GM18507 (cell line): ENCODE measurements at regions not wholly inside any gene's neighbourhood (a gene's known extent, or its start where the extent isn't known, plus 50 kb on each side); places are given as distances from the start of the nearest gene placed in this dataset.

Experiments used
- DNase-seq: peaks from one replicate; pipeline ENCODE4 v3.0.0; 2011; ENCODE audit warnings: low read depth; ENCODE audit not compliant: insufficient read length; ENCODE audit errors: extremely low spot score
- FAIRE-seq: peaks from 2 replicates; lab custom pipeline; 2011; peaks lifted over from hg19 to GRCh38; lab: Jason Lieb, UNC

GRCh38 chr5:53355931-53356330, 124.5 kb upstream of the FST start:
- no peak for FAIRE-seq

GRCh38 chr5:53357439-53357838, 123.0 kb upstream of the FST start:
- DNase-seq, result no peak
- no peak for FAIRE-seq

More at GRCh38 chr5:53355931-53356330, 124.5 kb upstream of the FST start:
- DNase-seq, result no peak

GRCh38 chr5:53358794-53359193, 121.6 kb upstream of the FST start:
- DNase-seq (no peak), FAIRE-seq (no peak)

- FAIRE-seq, result no peak
- no peak for DNase-seq
Observed at GRCh38 chr5:53359916-53360517, 120.4 kb upstream of the FST start.

- no peak for FAIRE-seq
- DNase-seq, result no peak
Observed at GRCh38 chr5:53360811-53361210, 119.6 kb upstream of the FST start.

- DNase-seq (no peak), FAIRE-seq (no peak)
Observed at GRCh38 chr5:53361708-53362107, 118.7 kb upstream of the FST start.

GRCh38 chr5:53362521-53362941, 117.9 kb upstream of the FST start:
- FAIRE-seq, result no peak
- no peak for DNase-seq

- DNase-seq (no peak), FAIRE-seq (no peak)
Observed at GRCh38 chr5:53364061-53364460, 116.4 kb upstream of the FST start.

GRCh38 chr5:53366245-53366644, 114.2 kb upstream of the FST start:
- FAIRE-seq, result no peak
- DNase-seq, result no peak

- FAIRE-seq (no peak), DNase-seq (no peak)
Observed at GRCh38 chr5:53367727-53368126, 112.7 kb upstream of the FST start.

- no peak for DNase-seq
- no peak for FAIRE-seq
Observed at GRCh38 chr5:53368516-53368915, 111.9 kb upstream of the FST start.

GRCh38 chr5:53368966-53369605, 111.3 kb upstream of the FST start:
- DNase-seq (no peak), FAIRE-seq (no peak)

- no peak for DNase-seq
Observed at GRCh38 chr5:53369681-53370080, 110.7 kb upstream of the FST start.

GRCh38 chr5:53373451-53374158, 106.8 kb upstream of the FST start:
- no peak for DNase-seq
- FAIRE-seq, result no peak

More at GRCh38 chr5:53369681-53370080, 110.7 kb upstream of the FST start:
- no peak for FAIRE-seq

- DNase-seq (no peak), FAIRE-seq (no peak)
Observed at GRCh38 chr5:53376853-53377252, 103.6 kb upstream of the FST start.

GRCh38 chr5:53378190-53378589, 102.2 kb upstream of the FST start:
- FAIRE-seq, result no peak
- no peak for DNase-seq

GRCh38 chr5:53378590-53379247, 101.7 kb upstream of the FST start:
- DNase-seq, result no peak
- no peak for FAIRE-seq

- FAIRE-seq (no peak), DNase-seq (no peak)
Observed at GRCh38 chr5:53386341-53386740, 94.1 kb upstream of the FST start.

GRCh38 chr5:53389093-53389492, 91.3 kb upstream of the FST start:
- FAIRE-seq (no peak), DNase-seq (no peak)

GRCh38 chr5:53392073-53392472, 88.4 kb upstream of the FST start:
- FAIRE-seq (no peak), DNase-seq (no peak)
